ENCODE measurements at regions not wholly inside any gene's neighbourhood (a gene's known extent, or its start where the extent isn't known, plus 50 kb on each side); places are given as distances from the start of the nearest gene placed in this dataset.
"Not testable (repeated sequence)": the region's sequence is repeated elsewhere in the genome, so short reads cannot be mapped to it uniquely, and the experiment has no call there.

- H3K27ac ChIP-seq (ENCODE audit: low read depth in 1 of 2, low read length in 2 of 2), result no peak overlapping the region
- Mint-ChIP-seq H3K4me3 (no peak overlapping the region), H3K27me3 (no peaks in the 10 kb centered on the region), H3K9me3 (peaks cover 11% of the 10 kb centered on the region), H3K27ac (no peak overlapping the region), H3K36me3 (ENCODE audit: low read depth) (no peaks in the 10 kb centered on the region), H3K4me1 (ENCODE audit: low read depth) (no peaks in the 10 kb centered on the region)
- intact Hi-C loops (cut with DNase I, micrococcal nuclease), result no loop called here
- CTCF ChIA-PET, result no interaction called here
- H3K9me3 ChIP-seq (ENCODE audit: control insufficient read depth in 1 of 2, insufficient read depth in 1 of 2, low read length in 2 of 2), result peaks cover 0 to 14% of the 10 kb centered on the region in 2 experiments
- ATAC-seq (ENCODE audit: poor library complexity) (no peak), DNase-seq (no peak)
- no peaks in the 10 kb centered on the region for H3K4me1 ChIP-seq (ENCODE audit: insufficient read depth, low read length)
- POLR2A ChIA-PET, result no interaction called here
- no peaks in the 10 kb centered on the region for H3K27me3 ChIP-seq (ENCODE audit: control insufficient read depth in 1 of 2, insufficient read depth in 2 of 2, low read length in 2 of 2)
- TF ChIP-seq CTCF (IDR thresholded peaks at IDR 0.05), result no peak
- no peak overlapping the region for H3K4me3 ChIP-seq (ENCODE audit: low read length)
- no peaks in the 10 kb centered on the region for H3K36me3 ChIP-seq (ENCODE audit: insufficient read depth, low read length)
Measured at GRCh38 chr9:24879591-24879990, 333.9 kb upstream of the IZUMO3 start.

GRCh38 chr9:24856601-24857000 is 310.9 kb upstream of the IZUMO3 start:
- H3K27ac Mint-ChIP-seq; intact Hi-C loops (cut with DNase I, micrococcal nuclease); POLR2A ChIA-PET; H3K27ac ChIP-seq (ENCODE audit: low read depth in 1 of 2, low read length in 2 of 2); H3K4me1 Mint-ChIP-seq (ENCODE audit: low read depth); H3K4me3 ChIP-seq (ENCODE audit: low read length); ATAC-seq (ENCODE audit: poor library complexity); H3K27me3 Mint-ChIP-seq; H3K27me3 ChIP-seq (ENCODE audit: control insufficient read depth in 1 of 2, insufficient read depth in 2 of 2, low read length in 2 of 2); DNase-seq; H3K9me3 Mint-ChIP-seq; H3K4me1 ChIP-seq (ENCODE audit: insufficient read depth, low read length); H3K9me3 ChIP-seq (ENCODE audit: control insufficient read depth in 1 of 2, insufficient read depth in 1 of 2, low read length in 2 of 2); H3K36me3 ChIP-seq (ENCODE audit: insufficient read depth, low read length); H3K4me3 Mint-ChIP-seq; H3K36me3 Mint-ChIP-seq (ENCODE audit: low read depth): not testable (repeated sequence)
- CTCF ChIA-PET, result interaction anchor here (1.1 kb wide), 1 partner anchor 242 kb away, joined by 3 read pairs; no protein-coding TSS in a partner anchor

GRCh38 chr9:24846248-24846912 is 300.7 kb upstream of the IZUMO3 start:
- Histone ChIP-seq H3K27ac (ENCODE audit: low read depth in 1 of 2, low read length in 2 of 2) (no peak overlapping the region), H3K4me1 (ENCODE audit: insufficient read depth, low read length) (no peaks in the 10 kb centered on the region), H3K36me3 (ENCODE audit: insufficient read depth, low read length) (no peaks in the 10 kb centered on the region), H3K27me3 (ENCODE audit: control insufficient read depth in 1 of 2, insufficient read depth in 2 of 2, low read length in 2 of 2) (no peaks in the 10 kb centered on the region), H3K9me3 (ENCODE audit: control insufficient read depth in 1 of 2, insufficient read depth in 1 of 2, low read length in 2 of 2) (peaks cover 0 to 4% of the 10 kb centered on the region in 2 experiments), H3K4me3 (ENCODE audit: low read length) (no peak overlapping the region)
- ATAC-seq (ENCODE audit: poor library complexity) (no peak), DNase-seq (no peak)
- Mint-ChIP-seq H3K9me3 (peaks cover 10% of the 10 kb centered on the region), H3K36me3 (ENCODE audit: low read depth) (no peaks in the 10 kb centered on the region), H3K4me1 (ENCODE audit: low read depth) (no peaks in the 10 kb centered on the region), H3K4me3 (no peak overlapping the region), H3K27ac (no peak overlapping the region), H3K27me3 (no peaks in the 10 kb centered on the region)
- TF ChIP-seq CTCF (IDR thresholded peaks at IDR 0.05), result no peak
- intact Hi-C loops (cut with DNase I, micrococcal nuclease), result no loop called here
- CTCF ChIA-PET, result no interaction called here
- POLR2A ChIA-PET, result no interaction called here

- H3K27me3 Mint-ChIP-seq, result no peaks in the 10 kb centered on the region
- H3K4me3 ChIP-seq (ENCODE audit: low read length), result no peak overlapping the region
- H3K36me3 ChIP-seq (ENCODE audit: insufficient read depth, low read length), result no peaks in the 10 kb centered on the region
- TF ChIP-seq CTCF (IDR thresholded peaks at IDR 0.05), result no peak
- H3K9me3 ChIP-seq (ENCODE audit: control insufficient read depth in 1 of 2, insufficient read depth in 1 of 2, low read length in 2 of 2), result peaks cover 0 to 4% of the 10 kb centered on the region in 2 experiments
- DNase-seq, result no peak
- intact Hi-C loops (cut with DNase I, micrococcal nuclease), result no loop called here
- no peaks in the 10 kb centered on the region for H3K4me1 ChIP-seq (ENCODE audit: insufficient read depth, low read length)
- CTCF ChIA-PET, result no interaction called here
- H3K9me3 Mint-ChIP-seq, result peaks cover 17% of the 10 kb centered on the region
- H3K36me3 Mint-ChIP-seq (ENCODE audit: low read depth), result no peaks in the 10 kb centered on the region
- H3K4me3 Mint-ChIP-seq, result no peak overlapping the region
- H3K27me3 ChIP-seq (ENCODE audit: control insufficient read depth in 1 of 2, insufficient read depth in 2 of 2, low read length in 2 of 2), result no peaks in the 10 kb centered on the region
- H3K27ac Mint-ChIP-seq, result no peak overlapping the region
- ATAC-seq (ENCODE audit: poor library complexity), result no peak
- no peak overlapping the region for H3K27ac ChIP-seq (ENCODE audit: low read depth in 1 of 2, low read length in 2 of 2)
- no peaks in the 10 kb centered on the region for H3K4me1 Mint-ChIP-seq (ENCODE audit: low read depth)
- POLR2A ChIA-PET, result no interaction called here
Measured at GRCh38 chr9:24844217-24844616, 298.5 kb upstream of the IZUMO3 start.

All from CD4-positive, alpha-beta T cell (primary cell).